ENCODE measurements at regions not wholly inside any gene's neighbourhood (a gene's known extent, or its start where the extent isn't known, plus 50 kb on each side); places are given as distances from the start of the nearest gene placed in this dataset.

DNA sequence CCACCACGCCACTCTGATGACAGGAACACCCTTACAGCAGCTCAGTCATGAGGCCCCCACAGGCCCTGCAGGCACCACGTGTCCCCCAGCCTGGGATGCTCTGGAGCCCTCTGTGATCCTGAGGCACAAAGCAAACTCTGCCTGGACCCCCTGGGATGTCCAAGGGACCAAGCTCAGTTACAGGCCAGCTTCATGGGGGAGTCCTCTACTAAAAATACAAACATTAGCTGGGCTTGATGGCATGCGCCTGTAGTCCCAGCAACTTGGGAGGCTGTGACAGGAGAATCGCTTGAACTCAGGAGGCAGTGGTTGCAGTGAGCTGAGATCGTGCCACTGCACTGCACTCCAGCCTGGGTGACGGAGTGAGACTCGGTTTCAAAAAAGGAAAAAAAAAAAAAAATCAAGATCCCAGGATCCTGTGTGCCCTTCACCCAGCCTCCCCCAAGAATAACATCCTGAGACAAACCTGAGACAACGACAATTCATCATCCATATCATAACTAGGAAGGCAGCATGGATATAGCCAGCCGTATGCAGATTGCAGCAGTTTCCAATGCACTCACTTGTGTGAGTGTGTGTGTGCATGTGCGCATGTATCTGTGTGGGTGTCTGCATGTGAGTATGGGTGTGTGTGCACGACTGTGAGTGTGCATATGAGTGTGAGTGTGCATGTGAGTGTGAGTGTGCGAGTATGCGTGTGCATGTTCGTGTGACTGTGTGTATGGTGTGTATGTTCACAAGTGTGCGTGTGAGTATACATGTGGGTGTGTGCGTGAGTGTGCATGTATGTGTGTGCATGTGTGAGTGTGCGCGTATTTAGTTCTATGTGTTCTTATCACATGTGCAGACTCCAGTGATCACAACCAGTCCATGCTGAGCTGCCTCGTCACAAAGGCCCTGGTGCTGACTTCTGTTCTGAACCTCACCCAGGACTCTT, 52.1 kb downstream of the NCOR2 start:
- no peaks in the 10 kb centered on the region for H3K4me1 ChIP-seq (ENCODE audit: insufficient read depth, low read length, poor library complexity, severe bottlenecking)

DNA sequence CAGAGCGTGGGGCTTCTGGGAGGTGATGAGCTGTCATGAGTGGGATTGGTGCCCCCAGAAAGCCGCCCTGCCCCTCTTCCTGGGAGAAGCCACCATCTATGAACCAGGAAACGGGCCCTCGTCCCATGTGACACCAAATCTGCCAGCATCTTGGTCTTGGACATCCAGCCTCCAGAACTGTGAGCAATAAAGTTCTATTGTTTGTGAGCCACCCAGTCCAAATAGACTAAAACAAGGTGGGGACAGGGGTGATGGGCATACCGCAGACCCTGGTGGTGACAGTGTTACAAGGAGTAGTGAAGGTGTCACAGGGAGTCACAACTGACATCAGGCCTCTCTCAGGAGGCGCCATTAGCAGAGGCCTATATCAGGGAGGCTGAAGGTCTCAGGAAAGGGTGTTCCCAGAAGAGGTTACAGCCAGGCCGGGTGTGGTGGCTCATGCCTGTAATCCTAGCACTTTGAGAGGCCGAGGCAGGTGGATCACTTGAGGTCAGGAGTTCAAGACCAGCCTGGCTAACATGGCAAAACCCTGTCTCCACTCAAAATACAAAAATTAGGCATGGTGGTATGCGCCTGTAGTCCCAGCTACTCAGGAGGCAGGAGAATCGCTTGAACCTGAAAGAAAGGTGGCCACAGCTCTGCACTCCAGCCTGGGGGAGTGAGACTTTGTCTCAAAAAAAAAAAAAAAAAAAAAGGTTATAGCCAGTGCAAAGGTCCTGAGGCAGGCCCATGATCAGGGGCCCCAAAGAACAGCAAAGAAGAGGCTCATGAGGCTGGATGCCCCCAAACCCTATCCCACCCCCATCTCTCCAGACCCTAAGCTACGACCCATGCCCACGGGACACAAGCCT, 53.0 kb downstream of the NCOR2 start:
- Histone ChIP-seq H3K9ac (ENCODE audit: low read depth, low read length, poor library complexity, severe bottlenecking) (no peak overlapping the region), H3K79me2 (ENCODE audit: insufficient read depth, low read length) (peaks cover 99% of the 10 kb centered on the region; the same call in 1 of the 2 replicates), H3K4me2 (ENCODE audit: low read depth, low read length, poor library complexity, severe bottlenecking) (no peak overlapping the region), H4K20me1 (ENCODE audit: insufficient read depth, low read length, poor library complexity, severe bottlenecking) (peaks cover 65% of the 10 kb centered on the region), H3K4me1 (ENCODE audit: insufficient read depth, low read length, poor library complexity, severe bottlenecking) (peaks cover 8% of the 10 kb centered on the region), H3K36me3 (ENCODE audit: insufficient read depth, low read length) (peaks cover 14% of the 10 kb centered on the region; the same call in 1 of the 2 replicates), H3K27me3 (ENCODE audit: insufficient read depth, low read length, poor library complexity, severe bottlenecking) (no peaks in the 10 kb centered on the region), H3K9me3 (ENCODE audit: insufficient read depth, low read depth, low read length) (no peaks in the 10 kb centered on the region), H3K4me3 (ENCODE audit: low read length, poor library complexity, severe bottlenecking) (no peak overlapping the region), H2AFZ (ENCODE audit: low read length) (no peak overlapping the region), H3K9me2 (replicated peaks; ENCODE audit: low read depth, low read length) (no peaks in the 10 kb centered on the region), H3F3A (ENCODE audit: low read depth) (no peaks in the 10 kb centered on the region)
- TF ChIP-seq, protein P1, sequence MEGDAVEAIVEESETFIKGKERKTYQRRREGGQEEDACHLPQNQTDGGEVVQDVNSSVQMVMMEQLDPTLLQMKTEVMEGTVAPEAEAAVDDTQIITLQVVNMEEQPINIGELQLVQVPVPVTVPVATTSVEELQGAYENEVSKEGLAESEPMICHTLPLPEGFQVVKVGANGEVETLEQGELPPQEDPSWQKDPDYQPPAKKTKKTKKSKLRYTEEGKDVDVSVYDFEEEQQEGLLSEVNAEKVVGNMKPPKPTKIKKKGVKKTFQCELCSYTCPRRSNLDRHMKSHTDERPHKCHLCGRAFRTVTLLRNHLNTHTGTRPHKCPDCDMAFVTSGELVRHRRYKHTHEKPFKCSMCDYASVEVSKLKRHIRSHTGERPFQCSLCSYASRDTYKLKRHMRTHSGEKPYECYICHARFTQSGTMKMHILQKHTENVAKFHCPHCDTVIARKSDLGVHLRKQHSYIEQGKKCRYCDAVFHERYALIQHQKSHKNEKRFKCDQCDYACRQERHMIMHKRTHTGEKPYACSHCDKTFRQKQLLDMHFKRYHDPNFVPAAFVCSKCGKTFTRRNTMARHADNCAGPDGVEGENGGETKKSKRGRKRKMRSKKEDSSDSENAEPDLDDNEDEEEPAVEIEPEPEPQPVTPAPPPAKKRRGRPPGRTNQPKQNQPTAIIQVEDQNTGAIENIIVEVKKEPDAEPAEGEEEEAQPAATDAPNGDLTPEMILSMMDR (conservative IDR thresholded peaks at IDR 0.05; ENCODE audit: low read length), result no peak
- TF ChIP-seq EZH2phosphoT487 (IDR thresholded peaks at IDR 0.05; ENCODE audit: borderline replicate concordance), result no peak

More for the DNA sequence above, 52.1 kb downstream of the NCOR2 start:
- Histone ChIP-seq H3K79me2 (ENCODE audit: insufficient read depth, low read length) (peaks cover 99% of the 10 kb centered on the region; the same call in 1 of the 2 replicates), H3F3A (ENCODE audit: low read depth) (no peaks in the 10 kb centered on the region), H3K4me2 (ENCODE audit: low read depth, low read length, poor library complexity, severe bottlenecking) (no peak overlapping the region), H3K27me3 (ENCODE audit: insufficient read depth, low read length, poor library complexity, severe bottlenecking) (no peaks in the 10 kb centered on the region), H3K9me2 (replicated peaks; ENCODE audit: low read depth, low read length) (no peaks in the 10 kb centered on the region), H2AFZ (ENCODE audit: low read length) (no peak overlapping the region), H3K9me3 (ENCODE audit: insufficient read depth, low read depth, low read length) (no peaks in the 10 kb centered on the region), H4K20me1 (ENCODE audit: insufficient read depth, low read length, poor library complexity, severe bottlenecking) (peaks cover 64% of the 10 kb centered on the region), H3K36me3 (ENCODE audit: insufficient read depth, low read length) (peaks cover 14% of the 10 kb centered on the region; the same call in 1 of the 2 replicates), H3K4me3 (ENCODE audit: low read length, poor library complexity, severe bottlenecking) (no peak overlapping the region), H3K9ac (ENCODE audit: low read depth, low read length, poor library complexity, severe bottlenecking) (no peak overlapping the region)
- TF ChIP-seq, protein P1 (conservative IDR thresholded peaks at IDR 0.05; ENCODE audit: low read length), result no peak
- TF ChIP-seq EZH2phosphoT487 (IDR thresholded peaks at IDR 0.05; ENCODE audit: borderline replicate concordance), result no peak

DNA sequence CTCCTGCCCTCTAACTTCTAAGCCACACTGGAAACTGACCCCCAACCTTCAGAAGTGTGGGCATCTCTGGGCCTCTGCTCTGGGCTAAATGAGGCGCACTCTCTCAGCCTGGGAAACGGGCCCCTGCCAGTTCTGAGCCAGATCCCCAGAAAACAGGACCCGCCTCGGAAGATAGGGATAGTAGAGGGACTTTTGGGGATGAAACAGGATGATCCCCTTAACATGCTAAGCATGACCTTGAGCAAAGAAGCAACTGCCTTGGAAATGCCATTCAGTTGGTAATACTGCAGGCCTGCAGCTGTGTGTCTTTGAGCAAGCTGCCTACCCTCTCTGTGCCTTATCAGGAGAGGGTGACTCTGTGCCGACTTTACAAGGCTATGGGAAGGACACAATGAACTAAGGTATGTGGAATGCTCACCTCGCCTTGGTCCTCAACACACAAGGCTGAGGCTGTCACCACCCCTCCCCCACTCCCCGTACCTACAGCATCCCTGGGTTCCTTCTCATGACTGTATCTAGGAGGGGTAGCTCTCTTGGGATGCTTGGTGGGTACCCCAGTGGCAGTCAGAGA, 54.0 kb downstream of the NCOR2 start:
- H3K27me3 ChIP-seq (ENCODE audit: insufficient read depth, low read length, poor library complexity, severe bottlenecking), result no peaks in the 10 kb centered on the region
- TF ChIP-seq, protein P1 (conservative IDR thresholded peaks at IDR 0.05; ENCODE audit: low read length), result no peak
- TF ChIP-seq EZH2phosphoT487 (IDR thresholded peaks at IDR 0.05; ENCODE audit: borderline replicate concordance), result no peak
- H3F3A ChIP-seq (ENCODE audit: low read depth), result no peaks in the 10 kb centered on the region
- no peak overlapping the region for H3K4me3 ChIP-seq (ENCODE audit: low read length, poor library complexity, severe bottlenecking)
- peaks cover 18% of the 10 kb centered on the region for H3K4me1 ChIP-seq (ENCODE audit: insufficient read depth, low read length, poor library complexity, severe bottlenecking)
- no peak overlapping the region for H3K4me2 ChIP-seq (ENCODE audit: low read depth, low read length, poor library complexity, severe bottlenecking)
- peaks cover 70% of the 10 kb centered on the region for H4K20me1 ChIP-seq (ENCODE audit: insufficient read depth, low read length, poor library complexity, severe bottlenecking)
- H2AFZ ChIP-seq (ENCODE audit: low read length), result no peak overlapping the region
- H3K79me2 ChIP-seq (ENCODE audit: insufficient read depth, low read length), result peaks cover 98% of the 10 kb centered on the region; the same call in 1 of the 2 replicates
- H3K9me3 ChIP-seq (ENCODE audit: insufficient read depth, low read depth, low read length), result no peaks in the 10 kb centered on the region
- H3K9me2 ChIP-seq (replicated peaks; ENCODE audit: low read depth, low read length), result no peaks in the 10 kb centered on the region
- no peak overlapping the region for H3K9ac ChIP-seq (ENCODE audit: low read depth, low read length, poor library complexity, severe bottlenecking)
- peaks cover 14% of the 10 kb centered on the region; the same call in 1 of the 2 replicates for H3K36me3 ChIP-seq (ENCODE audit: insufficient read depth, low read length)

All from Loucy (cell line).